ENCODE measurements at regions not wholly inside any gene's neighbourhood (a gene's known extent, or its start where the extent isn't known, plus 50 kb on each side); places are given as distances from the start of the nearest gene placed in this dataset.

DNA sequence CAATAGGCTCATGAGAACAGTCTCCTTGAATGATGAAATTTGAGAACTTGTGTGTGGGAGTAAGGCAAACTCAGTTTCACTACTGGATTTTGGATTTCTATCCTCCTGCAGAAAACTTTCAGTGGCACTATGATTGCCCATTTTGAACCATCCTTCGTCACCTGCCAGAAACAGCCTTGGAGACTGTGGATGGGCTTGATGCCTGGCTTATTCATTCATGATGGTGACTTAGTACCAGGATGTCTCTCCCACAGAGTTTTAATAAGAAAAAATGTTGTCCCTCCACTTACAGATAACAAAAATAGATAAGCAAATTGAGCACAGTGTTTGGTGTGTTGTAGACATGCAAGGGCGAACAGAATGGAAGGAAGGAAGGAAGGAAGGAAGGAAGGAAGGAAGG is 53.5 kb upstream of the CPNE4 start:
- TF ChIP-seq, protein P1, sequence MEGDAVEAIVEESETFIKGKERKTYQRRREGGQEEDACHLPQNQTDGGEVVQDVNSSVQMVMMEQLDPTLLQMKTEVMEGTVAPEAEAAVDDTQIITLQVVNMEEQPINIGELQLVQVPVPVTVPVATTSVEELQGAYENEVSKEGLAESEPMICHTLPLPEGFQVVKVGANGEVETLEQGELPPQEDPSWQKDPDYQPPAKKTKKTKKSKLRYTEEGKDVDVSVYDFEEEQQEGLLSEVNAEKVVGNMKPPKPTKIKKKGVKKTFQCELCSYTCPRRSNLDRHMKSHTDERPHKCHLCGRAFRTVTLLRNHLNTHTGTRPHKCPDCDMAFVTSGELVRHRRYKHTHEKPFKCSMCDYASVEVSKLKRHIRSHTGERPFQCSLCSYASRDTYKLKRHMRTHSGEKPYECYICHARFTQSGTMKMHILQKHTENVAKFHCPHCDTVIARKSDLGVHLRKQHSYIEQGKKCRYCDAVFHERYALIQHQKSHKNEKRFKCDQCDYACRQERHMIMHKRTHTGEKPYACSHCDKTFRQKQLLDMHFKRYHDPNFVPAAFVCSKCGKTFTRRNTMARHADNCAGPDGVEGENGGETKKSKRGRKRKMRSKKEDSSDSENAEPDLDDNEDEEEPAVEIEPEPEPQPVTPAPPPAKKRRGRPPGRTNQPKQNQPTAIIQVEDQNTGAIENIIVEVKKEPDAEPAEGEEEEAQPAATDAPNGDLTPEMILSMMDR (IDR thresholded peaks at IDR 0.05) = no peak
- TF ChIP-seq POLR2A (IDR thresholded peaks at IDR 0.05) = no peak
